Stimulated activated naive CD8-positive, alpha-beta T cell treated with anti-CD3 and anti-CD28 coated beads, Interleukin-15, Interleukin-2, amounts not matched to agents 100 U/mL and 50 U/mL, for 24 hours (primary cell): ENCODE measurements at regions not wholly inside any gene's neighbourhood (a gene's known extent, or its start where the extent isn't known, plus 50 kb on each side); places are given as distances from the start of the nearest gene placed in this dataset.
"Not testable (repeated sequence)": the region's sequence is repeated elsewhere in the genome, so short reads cannot be mapped to it uniquely, and the experiment has no call there.

Source experiments
- ATAC-seq: fragments of 150-1000 bp; cut with Tn5 transposase; one replicate; pipeline ENCODE4 v1.10.0; 2021
- DNase-seq: peaks from one replicate; pipeline ENCODE4 v3.0.0; 2021

- no peak for DNase-seq
- no peak for ATAC-seq
Measured at GRCh38 chr6:134821928-134822864, 127.7 kb downstream of the ALDH8A1 start.

- no peak for DNase-seq
- no peak for ATAC-seq
Measured at GRCh38 chr6:134821397-134821796, 128.5 kb downstream of the ALDH8A1 start.

- no peak for ATAC-seq
Measured at GRCh38 chr6:134819863-134820800, 129.8 kb downstream of the ALDH8A1 start.

GRCh38 chr6:134819236-134819635 lies 130.7 kb downstream of the ALDH8A1 start:
- DNase-seq = no peak
- no peak for ATAC-seq

More at GRCh38 chr6:134819863-134820800, 129.8 kb downstream of the ALDH8A1 start:
- DNase-seq = no peak

GRCh38 chr6:134817448-134817847 lies 132.5 kb downstream of the ALDH8A1 start:
- no peak for ATAC-seq
- no peak for DNase-seq

- DNase-seq (no peak), ATAC-seq (no peak)
Measured at GRCh38 chr6:134816780-134817179, 133.1 kb downstream of the ALDH8A1 start.

- ATAC-seq (no peak), DNase-seq (no peak)
Measured at GRCh38 chr6:134816300-134816699, 133.6 kb downstream of the ALDH8A1 start.

- no peak for DNase-seq
- ATAC-seq = no peak
Measured at GRCh38 chr6:134814076-134814695, 135.7 kb downstream of the ALDH8A1 start.

- ATAC-seq (no peak), DNase-seq (no peak)
Measured at GRCh38 chr6:134813146-134813545, 136.8 kb downstream of the ALDH8A1 start.

GRCh38 chr6:134810402-134810801 lies 139.5 kb downstream of the ALDH8A1 start:
- ATAC-seq (no peak), DNase-seq (no peak)

- no peak for DNase-seq
Measured at GRCh38 chr6:134809130-134809529, 140.8 kb downstream of the ALDH8A1 start.

GRCh38 chr6:134806180-134806798 lies 143.6 kb downstream of the ALDH8A1 start:
- DNase-seq (no peak), ATAC-seq (no peak)

More at GRCh38 chr6:134809130-134809529, 140.8 kb downstream of the ALDH8A1 start:
- ATAC-seq = no peak

GRCh38 chr6:134805168-134805567 lies 144.7 kb downstream of the ALDH8A1 start:
- ATAC-seq = no peak
- no peak for DNase-seq

GRCh38 chr6:134804311-134804710 lies 145.6 kb downstream of the ALDH8A1 start:
- not testable (repeated sequence) for DNase-seq, ATAC-seq

GRCh38 chr6:134802426-134803058 lies 147.4 kb downstream of the ALDH8A1 start:
- no peak for DNase-seq
- no peak for ATAC-seq

GRCh38 chr6:134797400-134798113 lies 152.3 kb downstream of the ALDH8A1 start:
- ATAC-seq (no peak), DNase-seq (no peak)

GRCh38 chr6:134795691-134796090 lies 154.2 kb downstream of the ALDH8A1 start:
- DNase-seq = no peak
- ATAC-seq = no peak

GRCh38 chr6:134795001-134795400 lies 154.9 kb downstream of the ALDH8A1 start:
- no peak for DNase-seq

GRCh38 chr6:134791243-134791843 lies 158.6 kb downstream of the ALDH8A1 start:
- not testable (repeated sequence) for ATAC-seq, DNase-seq

More at GRCh38 chr6:134795001-134795400, 154.9 kb downstream of the ALDH8A1 start:
- ATAC-seq = no peak

GRCh38 chr6:134787261-134787877 lies 162.5 kb downstream of the ALDH8A1 start:
- ATAC-seq (no peak), DNase-seq (no peak)
